Activated naive CD4-positive, alpha-beta T cell treated with anti-CD3 and anti-CD28 coated beads for 36 hours (primary cell): ENCODE measurements at regions not wholly inside any gene's neighbourhood (a gene's known extent, or its start where the extent isn't known, plus 50 kb on each side); places are given as distances from the start of the nearest gene placed in this dataset.

Source experiments
- CTCF ChIA-PET: fragments of 350-600 bp; sonication (Branson Sonifier 250); formaldehyde crosslinking; loops from one replicate; lab custom pipeline; 2021; ENCODE audit warnings: antibody characterized with exemption; lab: Charles Lee
- DNase-seq: peaks from one replicate; pipeline ENCODE4 v3.0.0-alpha.2; 2020
- H3K27ac Mint-ChIP-seq: one replicate; pipeline ENCODE4 v1.8.0; 2021; ENCODE audit warnings: mild to moderate bottlenecking, mixed read lengths
- H3K27me3 Mint-ChIP-seq: one replicate; pipeline ENCODE4 v1.8.0; 2021; ENCODE audit warnings: low read depth, mixed read lengths
- H3K36me3 Mint-ChIP-seq: one replicate; pipeline ENCODE4 v1.8.0; 2021; ENCODE audit warnings: low read depth, mixed read lengths
- H3K4me1 Mint-ChIP-seq: one replicate; pipeline ENCODE4 v1.8.0; 2021; ENCODE audit warnings: low read depth, mixed read lengths
- H3K4me3 Mint-ChIP-seq: one replicate; pipeline ENCODE4 v1.8.0; 2021; ENCODE audit warnings: mild to moderate bottlenecking, moderate library complexity, mixed read lengths
- H3K9me3 Mint-ChIP-seq: one replicate; pipeline ENCODE4 v1.8.0; 2021; ENCODE audit warnings: mixed read lengths
- intact Hi-C: fragments of 100-400 bp; cut with micrococcal nuclease; formaldehyde crosslinking; loops from one replicate; pipeline ENCODE4 v1.15.1; 2023

GRCh38 chr3:148077318-148077923, 620.3 kb upstream of the AGTR1 start:
- Mint-ChIP-seq H3K27me3 (no peaks in the 10 kb centered on the region), H3K4me1 (no peaks in the 10 kb centered on the region), H3K9me3 (no peaks in the 10 kb centered on the region), H3K4me3 (no peak overlapping the region), H3K27ac (no peak overlapping the region), H3K36me3 (no peaks in the 10 kb centered on the region)
- intact Hi-C loops = loop anchor here (5.0 to 10.0 kb wide), 3 partner anchors 867 to 1485 kb away; no protein-coding TSS in a partner anchor
- CTCF ChIA-PET = interaction anchor here (0.7 kb wide), 1 partner anchor 539 kb away, joined by 3 read pairs; no protein-coding TSS in a partner anchor
- no peak for DNase-seq

- intact Hi-C loops = loop anchor here (5.0 to 10.0 kb wide), 3 partner anchors 867 to 1486 kb away; no protein-coding TSS in a partner anchor
- CTCF ChIA-PET = no interaction called here
- H3K36me3 Mint-ChIP-seq = no peaks in the 10 kb centered on the region
- no peaks in the 10 kb centered on the region for H3K9me3 Mint-ChIP-seq
- H3K4me3 Mint-ChIP-seq = no peak overlapping the region
- no peak for DNase-seq
- H3K4me1 Mint-ChIP-seq = no peaks in the 10 kb centered on the region
- H3K27ac Mint-ChIP-seq = no peak overlapping the region
- no peaks in the 10 kb centered on the region for H3K27me3 Mint-ChIP-seq
These were observed 619.7 kb upstream of the AGTR1 start for GRCh38 chr3:148077965-148078364.

- no peaks in the 10 kb centered on the region for H3K36me3 Mint-ChIP-seq
- H3K4me3 Mint-ChIP-seq = no peak overlapping the region
- DNase-seq = no peak
- no peak overlapping the region for H3K27ac Mint-ChIP-seq
- H3K27me3 Mint-ChIP-seq = no peaks in the 10 kb centered on the region
- H3K4me1 Mint-ChIP-seq = no peaks in the 10 kb centered on the region
- intact Hi-C loops = loop anchor here (5.0 to 10.0 kb wide), 3 partner anchors 866 to 1486 kb away; no protein-coding TSS in a partner anchor
- CTCF ChIA-PET = no interaction called here
- no peaks in the 10 kb centered on the region for H3K9me3 Mint-ChIP-seq
These were observed 619.0 kb upstream of the AGTR1 start for GRCh38 chr3:148078658-148079057.

- no peaks in the 10 kb centered on the region for H3K4me1 Mint-ChIP-seq
- H3K9me3 Mint-ChIP-seq = no peaks in the 10 kb centered on the region
- no peaks in the 10 kb centered on the region for H3K27me3 Mint-ChIP-seq
- CTCF ChIA-PET = no interaction called here
- H3K36me3 Mint-ChIP-seq = no peaks in the 10 kb centered on the region
- no peak overlapping the region for H3K4me3 Mint-ChIP-seq
- intact Hi-C loops = loop anchor here (5.0 to 10.0 kb wide), 3 partner anchors 865 to 1487 kb away; no protein-coding TSS in a partner anchor
- no peak for DNase-seq
- H3K27ac Mint-ChIP-seq = no peak overlapping the region
These were observed 618.3 kb upstream of the AGTR1 start for GRCh38 chr3:148079370-148079769.

GRCh38 chr3:148081926-148082325, 615.8 kb upstream of the AGTR1 start:
- H3K27ac Mint-ChIP-seq = no peak overlapping the region
- H3K4me3 Mint-ChIP-seq = no peak overlapping the region
- H3K4me1 Mint-ChIP-seq = no peaks in the 10 kb centered on the region
- no peak for DNase-seq
- CTCF ChIA-PET = interaction anchor here (1.6 kb wide), 1 partner anchor 8 kb away, joined by 3 read pairs; no protein-coding TSS in a partner anchor
- H3K36me3 Mint-ChIP-seq = no peaks in the 10 kb centered on the region
- no peaks in the 10 kb centered on the region for H3K27me3 Mint-ChIP-seq
- intact Hi-C loops = no loop called here
- no peaks in the 10 kb centered on the region for H3K9me3 Mint-ChIP-seq

- no peak overlapping the region for H3K4me3 Mint-ChIP-seq
- H3K9me3 Mint-ChIP-seq = no peaks in the 10 kb centered on the region
- H3K36me3 Mint-ChIP-seq = no peaks in the 10 kb centered on the region
- CTCF ChIA-PET = interaction anchor here (1.6 kb wide), 1 partner anchor 9 kb away, joined by 3 read pairs; no protein-coding TSS in a partner anchor
- H3K27ac Mint-ChIP-seq = no peak overlapping the region
- H3K4me1 Mint-ChIP-seq = no peaks in the 10 kb centered on the region
- DNase-seq = no peak
- intact Hi-C loops = no loop called here
- no peaks in the 10 kb centered on the region for H3K27me3 Mint-ChIP-seq
These were observed 615.0 kb upstream of the AGTR1 start for GRCh38 chr3:148082506-148083280.

- H3K27ac Mint-ChIP-seq = no peak overlapping the region
- no peaks in the 10 kb centered on the region for H3K4me1 Mint-ChIP-seq
- no peak for DNase-seq
- no peaks in the 10 kb centered on the region for H3K27me3 Mint-ChIP-seq
- CTCF ChIA-PET = interaction anchor here (1.6 kb wide), 1 partner anchor 10 kb away, joined by 3 read pairs; no protein-coding TSS in a partner anchor
- H3K36me3 Mint-ChIP-seq = no peaks in the 10 kb centered on the region
- intact Hi-C loops = no loop called here
- H3K4me3 Mint-ChIP-seq = no peak overlapping the region
- no peaks in the 10 kb centered on the region for H3K9me3 Mint-ChIP-seq
These were observed 614.0 kb upstream of the AGTR1 start for GRCh38 chr3:148083526-148084182.

GRCh38 chr3:148084931-148085330, 612.8 kb upstream of the AGTR1 start:
- intact Hi-C loops = no loop called here
- Mint-ChIP-seq H3K36me3 (no peaks in the 10 kb centered on the region), H3K27ac (no peak overlapping the region), H3K9me3 (no peaks in the 10 kb centered on the region), H3K4me1 (no peaks in the 10 kb centered on the region), H3K4me3 (no peak overlapping the region), H3K27me3 (no peaks in the 10 kb centered on the region)
- CTCF ChIA-PET = no interaction called here
- DNase-seq = no peak

- CTCF ChIA-PET = no interaction called here
- no peak for DNase-seq
- Mint-ChIP-seq H3K27ac (no peak overlapping the region), H3K36me3 (no peaks in the 10 kb centered on the region), H3K4me3 (no peak overlapping the region), H3K27me3 (no peaks in the 10 kb centered on the region), H3K4me1 (no peaks in the 10 kb centered on the region), H3K9me3 (no peaks in the 10 kb centered on the region)
- intact Hi-C loops = no loop called here
These were observed 609.9 kb upstream of the AGTR1 start for GRCh38 chr3:148087601-148088371.

- no peaks in the 10 kb centered on the region for H3K27me3 Mint-ChIP-seq
- H3K4me1 Mint-ChIP-seq = no peaks in the 10 kb centered on the region
- no peak overlapping the region for H3K27ac Mint-ChIP-seq
- DNase-seq = no peak
- no peak overlapping the region for H3K4me3 Mint-ChIP-seq
- no peaks in the 10 kb centered on the region for H3K36me3 Mint-ChIP-seq
- no peaks in the 10 kb centered on the region for H3K9me3 Mint-ChIP-seq
- CTCF ChIA-PET = no interaction called here
- intact Hi-C loops = no loop called here
These were observed 608.5 kb upstream of the AGTR1 start for GRCh38 chr3:148089171-148089570.

GRCh38 chr3:148090156-148090555, 607.5 kb upstream of the AGTR1 start:
- Mint-ChIP-seq H3K27me3 (no peaks in the 10 kb centered on the region), H3K27ac (no peak overlapping the region), H3K4me3 (no peak overlapping the region), H3K36me3 (no peaks in the 10 kb centered on the region), H3K4me1 (no peaks in the 10 kb centered on the region), H3K9me3 (no peaks in the 10 kb centered on the region)
- CTCF ChIA-PET = no interaction called here
- no peak for DNase-seq
- intact Hi-C loops = no loop called here
